Small intestine (tissue), 7 donors: ENCODE measurements at regions not wholly inside any gene's neighbourhood (a gene's known extent, or its start where the extent isn't known, plus 50 kb on each side); places are given as distances from the start of the nearest gene placed in this dataset.

Experiments used
- DNase-seq, 2 donors: peaks; one replicate each; pipeline versions ENCODE4 v3.0.0 to v3.0.0-alpha.2; 2013
- FAIRE-seq: peaks from 2 replicates; lab custom pipeline; 2012; peaks lifted over from hg19 to GRCh38; lab: Jason Lieb, UNC
- H3K27ac ChIP-seq, 3 donors: one replicate each; pipeline ENCODE4 v1.5.1; 2013; ENCODE audit warnings: low read length in 2 of 3, mild to moderate bottlenecking in 2 of 3, control low read depth in 1 of 3, inconsistent platforms in 1 of 3, low read depth in 1 of 3, moderate library complexity in 1 of 3
- H3K27me3 ChIP-seq, 3 donors: one replicate each; pipeline ENCODE4 v1.6.1; 2013; ENCODE audit warnings: low read length in 3 of 3, inconsistent platforms in 1 of 3; ENCODE audit not compliant: control insufficient read depth in 3 of 3, insufficient read depth in 3 of 3
- H3K36me3 ChIP-seq, 3 donors: one replicate each; pipeline ENCODE4 v1.6.1; 2013; ENCODE audit warnings: low read length in 3 of 3, inconsistent platforms in 1 of 3, low read depth in 1 of 3, mild to moderate bottlenecking in 1 of 3, moderate library complexity in 1 of 3; ENCODE audit not compliant: control insufficient read depth in 3 of 3, insufficient read depth in 2 of 3
- H3K4me1 ChIP-seq, 3 donors: one replicate each; pipeline ENCODE4 v1.6.1; 2013; ENCODE audit warnings: low read length in 2 of 3, inconsistent platforms in 1 of 3, low read depth in 1 of 3, mild to moderate bottlenecking in 1 of 3, moderate library complexity in 1 of 3; ENCODE audit not compliant: control insufficient read depth in 3 of 3, insufficient read depth in 2 of 3
- H3K4me3 ChIP-seq, 3 donors: one replicate each; pipeline ENCODE4 v1.5.1; 2013; ENCODE audit warnings: low read length in 3 of 3, control low read depth in 1 of 3, inconsistent platforms in 1 of 3, low read depth in 1 of 3, mild to moderate bottlenecking in 1 of 3, moderate library complexity in 1 of 3
- H3K9me3 ChIP-seq, 2 donors: one replicate each; pipeline ENCODE4 v1.6.1; 2013; ENCODE audit warnings: low read depth in 1 of 2, low read length in 1 of 2; ENCODE audit not compliant: control insufficient read depth in 2 of 2, insufficient read depth in 1 of 2
- WGBS, 3 donors: extraction: QIAGEN DNeasy Blood & Tissue Kit; methylation state at CpG; one replicate each; pipeline ENCODE4 v1.1.7; 2013; 5-methylcytosine and 5-hydroxymethylcytosine counted together
- donor health status: healthy with polysubstance abuse.
- donor health status: control.
- donor health status: control.
- donor health status: Bipolar disorder and iron deficiency.
- donor health status: healthy.

DNA sequence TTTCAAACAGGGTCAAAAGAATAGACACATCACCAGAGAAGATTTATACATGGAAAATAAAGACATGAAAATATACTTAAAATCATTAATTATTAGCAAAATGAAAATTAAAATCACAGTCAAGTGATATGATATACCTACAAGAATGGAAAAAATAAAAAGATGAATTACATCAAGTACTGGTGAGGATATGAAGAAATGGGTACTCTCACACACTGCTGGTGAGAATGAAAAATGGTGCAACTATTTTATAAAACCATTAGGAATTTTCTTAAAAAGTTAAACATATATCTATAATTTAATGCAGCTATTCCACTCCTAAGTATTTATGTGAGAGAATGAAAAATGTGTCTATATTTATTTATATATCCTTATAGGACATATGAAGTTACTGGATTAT lies 136.3 kb upstream of the GRIK2 start:
- Histone ChIP-seq H3K9me3 (no peaks in the 10 kb centered on the region), H3K4me1 (no peaks in the 10 kb centered on the region), H3K4me3 (no peak overlapping the region), H3K27ac (no peak overlapping the region), H3K27me3 (no peaks in the 10 kb centered on the region), H3K36me3 (no peaks in the 10 kb centered on the region)
- DNase-seq: no peak
- FAIRE-seq: no peak

- Histone ChIP-seq H3K9me3 (no peaks in the 10 kb centered on the region), H3K27ac (no peak overlapping the region), H3K27me3 (no peaks in the 10 kb centered on the region), H3K4me3 (no peak overlapping the region), H3K4me1 (no peaks in the 10 kb centered on the region), H3K36me3 (no peaks in the 10 kb centered on the region)
- FAIRE-seq (no peak), DNase-seq (no peak)
- WGBS, 3 donors: 87 to 91% (median 88%) methylated on average over 5 of the region's 5 CpGs
Measured at GRCh38 chr6:101259505-101259904, 134.0 kb upstream of the GRIK2 start.

DNA sequence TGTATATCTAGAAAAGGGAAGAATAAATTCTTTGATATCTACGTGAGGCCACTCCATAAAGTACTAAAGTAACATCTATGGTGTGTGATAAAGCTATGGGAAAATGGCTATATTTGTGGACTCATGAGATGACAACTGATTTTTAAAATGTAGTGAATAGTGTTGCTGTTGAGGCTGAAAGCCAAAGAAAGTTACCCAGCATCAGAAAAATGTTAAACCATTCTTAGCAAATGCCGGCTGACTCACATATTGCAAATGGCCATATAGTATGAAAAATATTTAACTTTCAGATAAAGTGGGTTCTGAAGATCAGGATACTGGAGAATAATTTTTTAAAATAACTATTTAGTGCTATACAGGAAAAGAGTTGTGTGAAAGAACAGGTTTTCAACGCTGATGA lies 129.9 kb upstream of the GRIK2 start:
- FAIRE-seq (no peak), DNase-seq (no peak)
- no peaks in the 10 kb centered on the region for H3K27me3 ChIP-seq
- WGBS, 3 donors: 84 to 86% (median 86%) methylated on average over 3 of the region's 3 CpGs
- H3K36me3 ChIP-seq: no peaks in the 10 kb centered on the region
- no peak overlapping the region for H3K27ac ChIP-seq
- H3K9me3 ChIP-seq: peaks cover 0 to 2% of the 10 kb centered on the region in 2 donors
- no peak overlapping the region for H3K4me3 ChIP-seq
- H3K4me1 ChIP-seq: no peaks in the 10 kb centered on the region

DNA sequence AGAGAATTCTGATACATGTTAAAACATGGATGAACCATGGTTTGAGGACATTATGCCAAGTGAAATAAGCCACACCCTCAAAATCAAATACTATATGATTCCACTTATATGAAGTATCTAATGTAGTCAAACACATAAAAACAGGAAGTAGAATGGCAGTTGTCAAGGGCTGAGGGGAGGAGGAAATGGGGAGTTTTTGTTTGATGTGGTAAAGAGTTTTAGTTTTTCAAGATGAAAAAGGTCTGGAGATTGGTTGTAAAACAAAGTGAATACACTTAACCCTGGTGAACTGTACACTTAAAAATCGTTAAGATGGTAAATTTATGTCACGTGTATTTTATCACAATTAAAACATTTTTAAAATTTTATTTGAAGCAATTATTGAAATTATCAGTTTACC lies 127.4 kb upstream of the GRIK2 start:
- no peaks in the 10 kb centered on the region for H3K36me3 ChIP-seq
- DNase-seq (no peak), FAIRE-seq (no peak)
- no peak overlapping the region for H3K27ac ChIP-seq
- 53 to 69% (median 55%) methylated on average over 2 of the region's 2 CpGs for WGBS, 3 donors
- peaks cover 0 to 2% (median 0%) of the 10 kb centered on the region in 3 donors for H3K27me3 ChIP-seq
- H3K4me1 ChIP-seq: no peaks in the 10 kb centered on the region
- peaks cover 0 to 3% of the 10 kb centered on the region in 2 donors for H3K9me3 ChIP-seq
- H3K4me3 ChIP-seq: no peak overlapping the region

- H3K9me3 ChIP-seq: peaks cover 0 to 3% of the 10 kb centered on the region in 2 donors
- H3K4me1 ChIP-seq: no peaks in the 10 kb centered on the region
- H3K4me3 ChIP-seq: no peak overlapping the region
- 72 to 83% (median 78%) methylated on average over 2 of the region's 2 CpGs for WGBS, 3 donors
- no peaks in the 10 kb centered on the region for H3K36me3 ChIP-seq
- FAIRE-seq: no peak
- DNase-seq: no peak
- peaks cover 0 to 2% (median 0%) of the 10 kb centered on the region in 3 donors for H3K27me3 ChIP-seq
- H3K27ac ChIP-seq: no peak overlapping the region
Measured at GRCh38 chr6:101268541-101268940, 125.0 kb upstream of the GRIK2 start.

- H3K4me3 ChIP-seq: no peak overlapping the region
- FAIRE-seq: no peak
- DNase-seq: no peak
- no peak overlapping the region for H3K27ac ChIP-seq
- 19 to 70% (median 46%) methylated on average over 5 of the region's 5 CpGs for WGBS, 3 donors
- no peaks in the 10 kb centered on the region for H3K27me3 ChIP-seq
- no peaks in the 10 kb centered on the region for H3K36me3 ChIP-seq
- H3K9me3 ChIP-seq: no peaks in the 10 kb centered on the region
- H3K4me1 ChIP-seq: no peaks in the 10 kb centered on the region
Measured at GRCh38 chr6:101275251-101275650, 118.3 kb upstream of the GRIK2 start.

DNA sequence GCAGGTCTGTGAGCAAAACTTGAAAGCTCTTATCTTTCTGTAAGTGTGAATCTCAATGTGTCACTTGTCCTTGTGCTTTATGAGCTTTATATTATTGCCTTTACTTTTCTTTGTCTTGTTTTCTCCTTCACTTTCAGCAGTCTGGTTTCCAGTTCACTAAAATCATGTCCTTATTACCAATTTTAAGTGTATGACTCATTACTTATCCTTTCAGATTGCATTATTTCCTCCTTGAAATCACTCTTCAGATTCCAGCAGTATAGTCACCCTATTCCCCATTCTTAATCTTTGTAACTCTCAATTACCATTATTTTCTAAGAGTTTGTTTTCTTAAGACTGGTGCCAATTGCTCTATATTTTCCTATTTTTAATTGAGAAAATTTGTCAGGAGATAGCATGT lies 117.4 kb upstream of the GRIK2 start:
- no peak for FAIRE-seq
- H3K27ac ChIP-seq: no peak overlapping the region

GRCh38 chr6:101279410-101279809 lies 114.1 kb upstream of the GRIK2 start:
- no peak for DNase-seq
- H3K4me3 ChIP-seq: no peak overlapping the region
- FAIRE-seq: no peak
- no peaks in the 10 kb centered on the region for H3K4me1 ChIP-seq
- H3K27ac ChIP-seq: no peak overlapping the region
- H3K27me3 ChIP-seq: no peaks in the 10 kb centered on the region
- no peaks in the 10 kb centered on the region for H3K9me3 ChIP-seq
- no peaks in the 10 kb centered on the region for H3K36me3 ChIP-seq

More for the DNA sequence above, 117.4 kb upstream of the GRIK2 start:
- no peak for DNase-seq
- no peak overlapping the region for H3K4me3 ChIP-seq
- no peaks in the 10 kb centered on the region for H3K4me1 ChIP-seq
- H3K36me3 ChIP-seq: no peaks in the 10 kb centered on the region
- no peaks in the 10 kb centered on the region for H3K9me3 ChIP-seq
- H3K27me3 ChIP-seq: no peaks in the 10 kb centered on the region

- Histone ChIP-seq H3K27me3 (no peaks in the 10 kb centered on the region), H3K4me1 (peaks cover 0 to 3% (median 0%) of the 10 kb centered on the region in 3 donors), H3K27ac (no peak overlapping the region), H3K4me3 (no peak overlapping the region), H3K9me3 (no peaks in the 10 kb centered on the region), H3K36me3 (no peaks in the 10 kb centered on the region)
- FAIRE-seq: no peak
- peak; percentile 28 to 57 for DNase-seq
Measured at GRCh38 chr6:101281266-101281665, 112.2 kb upstream of the GRIK2 start.
